CD4-positive, alpha-beta memory T cell (primary cell): ENCODE measurements at regions not wholly inside any gene's neighbourhood (a gene's known extent, or its start where the extent isn't known, plus 50 kb on each side); places are given as distances from the start of the nearest gene placed in this dataset.

Experiments
- CTCF ChIA-PET: fragments of 350-600 bp; sonication (Branson Sonifier 250); formaldehyde crosslinking; loops from one replicate; lab custom pipeline; 2021; ENCODE audit warnings: inconsistent platforms; ENCODE audit not compliant: partially characterized antibody; lab: Charles Lee
- POLR2A ChIA-PET: fragments of 350-600 bp; sonication (Branson Sonifier 250); formaldehyde crosslinking; loops from one replicate; lab custom pipeline; 2021; ENCODE audit not compliant: partially characterized antibody; lab: Charles Lee
- DNase-seq, 5 donors: peaks; one replicate each; pipeline versions ENCODE4 v3.0.0 to v3.0.0-alpha.2; 2020 to 2022; ENCODE audit warnings: mixed read lengths in 1 of 5
- H3K27ac ChIP-seq: one replicate; pipeline ENCODE4 v1.7.0; 2013; ENCODE audit warnings: low read depth, low read length
- H3K27me3 ChIP-seq: 2 replicates; pipeline ENCODE4 v1.7.0; 2013; ENCODE audit warnings: mild to moderate bottlenecking, low read length, moderate library complexity; ENCODE audit not compliant: insufficient read depth
- H3K36me3 ChIP-seq: 2 replicates; pipeline ENCODE4 v1.7.0; 2013; ENCODE audit warnings: mild to moderate bottlenecking, low read length, moderate library complexity; ENCODE audit not compliant: insufficient read depth
- H3K4me1 ChIP-seq: 2 replicates; pipeline ENCODE4 v1.7.0; 2013; ENCODE audit warnings: mild to moderate bottlenecking, low read length, moderate library complexity; ENCODE audit not compliant: insufficient read depth
- H3K4me3 ChIP-seq, 2 donors: one replicate each; pipeline ENCODE4 v1.7.0; 2013; ENCODE audit warnings: low read length in 2 of 2, mild to moderate bottlenecking in 1 of 2
- H3K9me3 ChIP-seq, 2 donors: one replicate each; pipeline ENCODE4 v1.7.0; 2013; ENCODE audit warnings: low read length in 2 of 2, control low read depth in 1 of 2; ENCODE audit not compliant: control insufficient read depth in 1 of 2
- H3K27ac Mint-ChIP-seq, 7 donors: one replicate each; pipeline ENCODE4 v1.8.0; 2020 to 2021; ENCODE audit warnings: mixed read lengths in 7 of 7, mild to moderate bottlenecking in 6 of 7, inconsistent platforms in 3 of 7, moderate library complexity in 3 of 7
- H3K27me3 Mint-ChIP-seq, 2 donors: one replicate each; pipeline ENCODE4 v1.8.0; 2020 to 2021; ENCODE audit warnings: mixed read lengths in 2 of 2
- H3K36me3 Mint-ChIP-seq, 2 donors: one replicate each; pipeline ENCODE4 v1.8.0; 2020 to 2021; ENCODE audit warnings: mixed read lengths in 2 of 2, inconsistent platforms in 1 of 2, mild to moderate bottlenecking in 1 of 2
- H3K4me1 Mint-ChIP-seq, 4 donors: one replicate each; pipeline ENCODE4 v1.8.0; 2020 to 2021; ENCODE audit warnings: mixed read lengths in 4 of 4, mild to moderate bottlenecking in 1 of 4
- H3K4me3 Mint-ChIP-seq, 8 donors: one replicate each; pipeline ENCODE4 v1.8.0; 2020 to 2021; ENCODE audit warnings: mixed read lengths in 8 of 8, mild to moderate bottlenecking in 7 of 8, moderate library complexity in 6 of 8, inconsistent platforms in 3 of 8
- H3K9me3 Mint-ChIP-seq, 8 donors: one replicate each; pipeline ENCODE4 v1.8.0; 2020 to 2021; ENCODE audit warnings: mixed read lengths in 8 of 8, mild to moderate bottlenecking in 5 of 8, inconsistent platforms in 3 of 8, moderate library complexity in 1 of 8
- intact Hi-C: fragments of 100-400 bp; cut with micrococcal nuclease; formaldehyde crosslinking; loops from one replicate; pipeline ENCODE4 v1.15.1; 2023

DNA sequence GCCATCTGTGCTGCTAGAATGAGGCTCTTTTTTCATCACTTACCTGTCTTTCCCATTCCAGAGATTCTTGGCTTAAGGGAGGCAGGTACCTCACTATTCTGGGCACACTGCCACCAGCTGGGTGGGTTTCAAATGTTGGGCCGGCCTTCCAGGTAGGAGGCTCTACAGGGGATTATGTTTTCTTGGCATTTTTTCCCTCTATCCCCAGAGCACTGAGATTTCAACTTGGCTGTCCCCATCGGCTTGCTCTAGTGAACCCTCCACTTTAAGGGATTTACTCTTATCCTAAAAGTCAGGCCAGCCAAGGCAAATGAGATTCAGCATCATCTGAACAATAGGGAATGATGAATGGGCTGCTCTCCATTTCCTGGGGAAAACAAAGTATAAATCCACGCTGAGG lies 710.1 kb upstream of the CELF2 start:
- Histone ChIP-seq H3K27me3 (no peaks in the 10 kb centered on the region), H3K4me3 (no peak overlapping the region), H3K36me3 (no peaks in the 10 kb centered on the region), H3K9me3 (no peaks in the 10 kb centered on the region), H3K27ac (no peak overlapping the region), H3K4me1 (no peaks in the 10 kb centered on the region)
- intact Hi-C loops, result no loop called here
- H3K27me3 Mint-ChIP-seq, result peaks cover 0 to 15% of the 10 kb centered on the region in 2 donors
- ChIA-PET CTCF (no interaction called here), POLR2A (no interaction called here)
- no peak overlapping the region for H3K27ac Mint-ChIP-seq
- H3K4me1 Mint-ChIP-seq, result no peaks in the 10 kb centered on the region
- DNase-seq, result no peak
- H3K36me3 Mint-ChIP-seq, result no peaks in the 10 kb centered on the region
- no peak overlapping the region for H3K4me3 Mint-ChIP-seq
- peaks cover 0 to 3% (median 0%) of the 10 kb centered on the region in 8 donors for H3K9me3 Mint-ChIP-seq

DNA sequence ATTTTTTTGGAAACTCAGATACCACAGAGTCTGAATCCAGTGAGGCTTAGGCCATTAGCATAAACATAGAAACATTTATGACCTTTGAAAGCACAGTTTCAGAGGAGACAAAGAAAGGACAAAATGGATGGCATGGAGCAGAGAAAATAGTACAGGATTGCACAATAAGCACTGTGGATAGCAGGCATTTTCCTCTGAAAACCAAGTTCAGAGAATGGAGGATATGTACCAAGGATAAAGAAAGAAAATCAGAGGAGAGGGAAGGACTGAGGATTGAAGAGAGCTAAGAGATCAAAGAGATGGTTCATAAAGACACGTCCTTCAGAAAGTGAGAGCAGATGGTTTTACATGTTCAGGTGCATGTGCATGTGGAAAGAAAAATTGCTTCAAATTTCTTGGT lies 707.2 kb upstream of the CELF2 start:
- no peaks in the 10 kb centered on the region for H3K4me1 ChIP-seq
- H3K36me3 ChIP-seq, result no peaks in the 10 kb centered on the region
- H3K36me3 Mint-ChIP-seq, result no peaks in the 10 kb centered on the region
- peaks cover 0 to 10% of the 10 kb centered on the region in 2 donors for H3K27me3 Mint-ChIP-seq
- H3K27me3 ChIP-seq, result no peaks in the 10 kb centered on the region
- H3K9me3 Mint-ChIP-seq, result peaks cover 0 to 3% (median 0%) of the 10 kb centered on the region in 8 donors
- CTCF ChIA-PET, result no interaction called here
- DNase-seq, result no peak
- intact Hi-C loops, result no loop called here
- H3K27ac ChIP-seq, result no peak overlapping the region
- H3K4me1 Mint-ChIP-seq, result no peaks in the 10 kb centered on the region
- POLR2A ChIA-PET, result no interaction called here
- no peaks in the 10 kb centered on the region for H3K9me3 ChIP-seq
- no peak overlapping the region for H3K27ac Mint-ChIP-seq
- H3K4me3 Mint-ChIP-seq, result no peak overlapping the region
- H3K4me3 ChIP-seq, result no peak overlapping the region

DNA sequence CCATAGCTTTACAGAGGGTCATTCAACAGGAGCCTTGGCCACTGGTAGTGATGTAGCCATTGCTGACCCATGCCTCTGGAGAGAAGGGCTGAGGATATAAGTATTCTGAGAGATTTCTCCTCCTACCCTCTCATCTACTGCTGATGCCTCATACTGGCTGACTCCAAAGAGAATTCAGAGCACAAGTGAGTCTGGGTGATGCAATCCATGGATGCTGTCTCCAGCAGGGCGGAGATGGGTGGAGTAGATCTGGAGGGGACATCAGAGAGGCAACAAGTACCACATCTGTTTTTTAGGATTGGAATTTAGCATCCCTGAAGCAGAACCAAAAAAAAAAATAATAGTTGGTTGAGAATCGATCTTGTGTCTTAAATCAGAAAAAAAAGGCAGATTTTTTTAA lies 705.7 kb upstream of the CELF2 start:
- H3K4me3 ChIP-seq, result no peak overlapping the region
- Mint-ChIP-seq H3K4me1 (no peaks in the 10 kb centered on the region), H3K4me3 (no peak overlapping the region), H3K27me3 (peaks cover 0 to 10% of the 10 kb centered on the region in 2 donors), H3K36me3 (no peaks in the 10 kb centered on the region), H3K9me3 (peaks cover 0 to 3% (median 0%) of the 10 kb centered on the region in 8 donors), H3K27ac (no peak overlapping the region)
- no peaks in the 10 kb centered on the region for H3K9me3 ChIP-seq
- no peak for DNase-seq
- no peak overlapping the region for H3K27ac ChIP-seq
- intact Hi-C loops, result no loop called here
- ChIA-PET CTCF (no interaction called here), POLR2A (no interaction called here)
- no peaks in the 10 kb centered on the region for H3K27me3 ChIP-seq
- H3K36me3 ChIP-seq, result no peaks in the 10 kb centered on the region
- no peaks in the 10 kb centered on the region for H3K4me1 ChIP-seq

DNA sequence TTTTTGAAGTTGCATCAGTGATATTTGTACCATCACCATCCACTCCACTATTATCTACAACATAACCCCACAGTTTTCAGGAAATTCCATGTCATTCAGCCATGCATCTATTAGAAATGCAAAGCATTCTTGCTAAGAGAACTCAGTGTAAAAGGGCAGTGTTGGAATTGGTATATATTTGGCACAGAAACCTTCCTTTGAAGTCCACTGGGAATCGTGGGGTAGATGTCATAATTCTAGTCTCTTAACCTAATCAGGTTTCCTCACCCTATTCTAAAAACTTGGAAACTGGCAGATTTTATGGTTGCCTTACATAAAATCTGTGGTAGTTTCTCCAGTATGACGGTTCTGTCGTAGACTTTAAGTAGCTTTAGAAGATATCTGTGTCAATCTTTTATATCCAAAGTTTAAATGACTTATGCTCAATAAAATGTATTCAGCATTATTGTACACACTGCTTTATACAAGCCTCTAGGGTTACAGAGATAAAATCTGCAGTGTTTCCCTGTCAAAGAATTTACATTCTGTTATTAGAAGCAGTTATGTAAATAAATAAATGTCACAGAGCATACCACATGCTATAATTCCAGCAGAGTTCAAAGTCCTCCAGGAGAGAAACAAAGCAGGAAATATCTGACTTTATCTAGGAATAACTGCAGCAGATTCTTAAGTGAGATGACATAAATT lies 704.4 kb upstream of the CELF2 start:
- no peak for DNase-seq
- intact Hi-C loops, result no loop called here
- peaks cover 0 to 3% (median 0%) of the 10 kb centered on the region in 8 donors for H3K9me3 Mint-ChIP-seq
- H3K27me3 Mint-ChIP-seq, result peaks cover 0 to 5% of the 10 kb centered on the region in 2 donors
- no peaks in the 10 kb centered on the region for H3K9me3 ChIP-seq
- no peaks in the 10 kb centered on the region for H3K36me3 ChIP-seq
- no peak overlapping the region for H3K4me3 Mint-ChIP-seq
- no peaks in the 10 kb centered on the region for H3K27me3 ChIP-seq
- ChIA-PET CTCF (no interaction called here), POLR2A (no interaction called here)
- H3K4me1 ChIP-seq, result no peaks in the 10 kb centered on the region
- H3K4me1 Mint-ChIP-seq, result no peaks in the 10 kb centered on the region
- H3K27ac Mint-ChIP-seq, result no peak overlapping the region
- no peak overlapping the region for H3K27ac ChIP-seq
- no peaks in the 10 kb centered on the region for H3K36me3 Mint-ChIP-seq
- no peak overlapping the region for H3K4me3 ChIP-seq

DNA sequence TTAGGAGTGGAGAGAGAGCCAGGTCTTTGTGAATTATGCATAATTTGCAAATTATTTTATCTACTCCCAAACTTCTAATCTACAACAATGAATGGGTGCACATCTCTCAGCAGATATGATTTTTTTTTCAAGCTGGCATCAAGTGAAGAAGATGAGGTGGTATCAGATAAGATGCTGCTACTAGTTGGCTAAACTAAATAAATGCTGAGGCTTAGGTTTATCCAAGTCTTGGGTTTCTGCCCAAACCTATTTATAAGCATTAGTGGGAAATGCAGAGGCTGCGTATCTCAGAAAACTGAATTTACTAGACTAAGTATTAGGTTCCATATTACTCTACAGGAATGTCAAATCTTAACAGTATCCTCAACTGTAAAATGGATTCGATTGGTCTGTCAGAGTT lies 703.0 kb upstream of the CELF2 start:
- Histone ChIP-seq H3K27ac (no peak overlapping the region), H3K4me1 (no peaks in the 10 kb centered on the region), H3K36me3 (no peaks in the 10 kb centered on the region), H3K9me3 (no peaks in the 10 kb centered on the region), H3K4me3 (no peak overlapping the region), H3K27me3 (no peaks in the 10 kb centered on the region)
- H3K27me3 Mint-ChIP-seq, result peaks cover 0 to 3% of the 10 kb centered on the region in 2 donors
- DNase-seq, result no peak
- H3K4me1 Mint-ChIP-seq, result no peaks in the 10 kb centered on the region
- no peak overlapping the region for H3K4me3 Mint-ChIP-seq
- ChIA-PET POLR2A (no interaction called here), CTCF (no interaction called here)
- intact Hi-C loops, result no loop called here
- H3K9me3 Mint-ChIP-seq, result peaks cover 0 to 1% (median 0%) of the 10 kb centered on the region in 8 donors
- no peaks in the 10 kb centered on the region for H3K36me3 Mint-ChIP-seq
- H3K27ac Mint-ChIP-seq, result no peak overlapping the region

DNA sequence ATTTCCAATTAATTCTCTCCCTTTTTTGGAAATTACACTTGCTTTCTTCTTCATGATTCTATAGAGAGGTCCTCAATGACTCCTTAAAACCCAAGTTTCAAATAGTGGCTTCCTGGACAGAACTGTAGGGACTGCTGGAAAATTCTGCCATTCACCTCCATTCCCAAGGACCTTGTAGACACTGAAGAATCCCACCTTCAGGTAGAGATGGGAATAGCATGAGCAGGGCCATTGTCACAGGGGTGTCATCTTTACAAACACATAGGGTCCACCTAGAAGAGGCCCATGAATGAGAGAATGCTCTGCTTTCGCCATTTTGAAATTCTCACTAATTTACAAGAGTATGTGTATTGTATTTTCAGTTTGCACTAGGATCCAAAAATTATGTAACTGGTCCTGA lies 701.7 kb upstream of the CELF2 start:
- ChIA-PET CTCF (no interaction called here), POLR2A (no interaction called here)
- Histone ChIP-seq H3K36me3 (no peaks in the 10 kb centered on the region), H3K27ac (no peak overlapping the region), H3K4me3 (no peak overlapping the region), H3K9me3 (no peaks in the 10 kb centered on the region), H3K27me3 (no peaks in the 10 kb centered on the region), H3K4me1 (no peaks in the 10 kb centered on the region)
- H3K27me3 Mint-ChIP-seq, result peaks cover 0 to 2% of the 10 kb centered on the region in 2 donors
- H3K9me3 Mint-ChIP-seq, result peaks cover 0 to 3% (median 0%) of the 10 kb centered on the region in 8 donors
- intact Hi-C loops, result no loop called here
- H3K4me1 Mint-ChIP-seq, result no peaks in the 10 kb centered on the region
- H3K36me3 Mint-ChIP-seq, result no peaks in the 10 kb centered on the region
- H3K4me3 Mint-ChIP-seq, result no peak overlapping the region
- H3K27ac Mint-ChIP-seq, result no peak overlapping the region
- DNase-seq, result no peak

DNA sequence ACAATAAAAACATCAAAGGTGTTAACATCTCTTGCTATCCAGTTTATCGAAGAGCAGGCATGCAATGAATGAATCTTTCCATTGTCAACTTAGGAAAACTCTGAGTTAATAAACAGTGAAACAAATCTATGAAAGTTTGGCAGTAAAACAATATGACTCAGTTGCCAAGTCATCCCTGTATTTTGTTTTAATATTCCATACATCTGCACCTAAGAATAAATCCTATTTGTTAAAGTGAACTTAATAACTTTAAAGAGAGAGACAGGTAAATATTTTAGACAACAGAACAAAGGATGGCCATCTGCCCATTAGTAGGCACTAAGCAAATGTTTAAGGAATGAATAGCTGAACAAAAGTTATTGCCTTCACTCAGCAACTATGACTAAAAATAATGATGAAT lies 700.5 kb upstream of the CELF2 start:
- ChIA-PET POLR2A (no interaction called here), CTCF (no interaction called here)
- no peaks in the 10 kb centered on the region for H3K4me1 ChIP-seq
- H3K4me1 Mint-ChIP-seq, result no peaks in the 10 kb centered on the region
- H3K36me3 ChIP-seq, result no peaks in the 10 kb centered on the region
- no peaks in the 10 kb centered on the region for H3K36me3 Mint-ChIP-seq
- no peaks in the 10 kb centered on the region for H3K9me3 ChIP-seq
- H3K4me3 Mint-ChIP-seq, result no peak overlapping the region
- peaks cover 0 to 3% (median 0%) of the 10 kb centered on the region in 8 donors for H3K9me3 Mint-ChIP-seq
- peaks cover 0 to 2% of the 10 kb centered on the region in 2 donors for H3K27me3 Mint-ChIP-seq
- DNase-seq, result no peak
- intact Hi-C loops, result no loop called here
- no peaks in the 10 kb centered on the region for H3K27me3 ChIP-seq
- H3K27ac ChIP-seq, result no peak overlapping the region
- H3K27ac Mint-ChIP-seq, result no peak overlapping the region
- H3K4me3 ChIP-seq, result no peak overlapping the region
